ENCODE measurements at regions not wholly inside any gene's neighbourhood (a gene's known extent, or its start where the extent isn't known, plus 50 kb on each side); places are given as distances from the start of the nearest gene placed in this dataset.
"Not testable (repeated sequence)": the region's sequence is repeated elsewhere in the genome, so short reads cannot be mapped to it uniquely, and the experiment has no call there.

DNA sequence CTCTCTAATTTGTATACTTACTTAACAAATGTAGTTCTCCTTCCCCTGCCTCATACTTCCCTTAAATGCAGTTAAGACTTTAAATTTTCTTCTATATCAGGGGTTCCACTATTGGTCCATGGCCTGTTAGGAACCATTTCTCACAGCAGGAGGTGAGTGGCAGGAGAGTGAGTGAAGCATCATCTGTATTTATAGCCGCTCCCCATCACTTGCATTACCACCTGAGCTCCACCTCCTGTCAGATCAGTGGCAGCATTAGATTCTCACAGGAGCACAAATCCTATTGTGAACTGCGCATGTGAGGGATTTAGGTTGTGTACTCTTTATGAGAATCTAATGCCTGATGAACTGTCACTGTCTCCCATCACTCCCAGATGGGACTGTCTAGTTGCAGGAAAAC is 72.1 kb upstream of the ALB start:
- TF ChIP-seq, protein P1, sequence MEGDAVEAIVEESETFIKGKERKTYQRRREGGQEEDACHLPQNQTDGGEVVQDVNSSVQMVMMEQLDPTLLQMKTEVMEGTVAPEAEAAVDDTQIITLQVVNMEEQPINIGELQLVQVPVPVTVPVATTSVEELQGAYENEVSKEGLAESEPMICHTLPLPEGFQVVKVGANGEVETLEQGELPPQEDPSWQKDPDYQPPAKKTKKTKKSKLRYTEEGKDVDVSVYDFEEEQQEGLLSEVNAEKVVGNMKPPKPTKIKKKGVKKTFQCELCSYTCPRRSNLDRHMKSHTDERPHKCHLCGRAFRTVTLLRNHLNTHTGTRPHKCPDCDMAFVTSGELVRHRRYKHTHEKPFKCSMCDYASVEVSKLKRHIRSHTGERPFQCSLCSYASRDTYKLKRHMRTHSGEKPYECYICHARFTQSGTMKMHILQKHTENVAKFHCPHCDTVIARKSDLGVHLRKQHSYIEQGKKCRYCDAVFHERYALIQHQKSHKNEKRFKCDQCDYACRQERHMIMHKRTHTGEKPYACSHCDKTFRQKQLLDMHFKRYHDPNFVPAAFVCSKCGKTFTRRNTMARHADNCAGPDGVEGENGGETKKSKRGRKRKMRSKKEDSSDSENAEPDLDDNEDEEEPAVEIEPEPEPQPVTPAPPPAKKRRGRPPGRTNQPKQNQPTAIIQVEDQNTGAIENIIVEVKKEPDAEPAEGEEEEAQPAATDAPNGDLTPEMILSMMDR (IDR thresholded peaks at IDR 0.05), result not testable (repeated sequence)
- not testable (repeated sequence) for TF ChIP-seq SIN3A (IDR thresholded peaks at IDR 0.05; ENCODE audit: borderline replicate concordance, insufficient read depth, low read depth, low read length); TCF7L2 (IDR thresholded peaks at IDR 0.05; ENCODE audit: low read depth, low read length)

Data from Panc1 (cell line).